ENCODE measurements at regions not wholly inside any gene's neighbourhood (a gene's known extent, or its start where the extent isn't known, plus 50 kb on each side); places are given as distances from the start of the nearest gene placed in this dataset.

DNA sequence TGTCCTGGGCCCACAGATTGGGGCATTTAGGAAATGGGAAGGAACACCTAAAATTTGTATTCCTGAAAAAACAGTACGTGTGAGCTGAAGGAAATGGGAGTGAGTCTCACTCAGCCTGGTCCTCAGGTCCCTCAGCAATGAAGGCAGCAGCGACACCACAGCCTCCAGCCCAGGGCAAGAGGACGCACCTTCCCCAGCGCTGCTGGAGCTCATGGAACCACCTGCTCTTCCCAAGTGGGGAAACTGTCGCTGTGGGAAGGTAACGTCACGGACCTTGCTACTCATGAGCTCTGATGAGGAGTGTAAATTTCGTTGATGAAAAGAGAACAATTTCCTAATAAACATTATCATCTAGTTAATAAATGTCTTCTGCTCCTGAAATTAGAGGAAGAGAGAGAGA, 323.6 kb downstream of the EIPR1 start:
- Mint-ChIP-seq H3K4me1 (ENCODE audit: insufficient read depth, unreplicated experiment) (no peaks in the 10 kb centered on the region), H3K27me3 (ENCODE audit: insufficient read depth, unreplicated experiment) (no peaks in the 10 kb centered on the region), H3K36me3 (ENCODE audit: insufficient read depth, unreplicated experiment) (no peaks in the 10 kb centered on the region), H3K27ac (ENCODE audit: low read depth, unreplicated experiment) (no peak overlapping the region), H3K9me3 (ENCODE audit: unreplicated experiment) (peaks cover 10% of the 10 kb centered on the region), H3K4me3 (ENCODE audit: unreplicated experiment) (no peak overlapping the region)
- no peak for DNase-seq (ENCODE audit: unreplicated experiment)
- TF ChIP-seq, protein P1, sequence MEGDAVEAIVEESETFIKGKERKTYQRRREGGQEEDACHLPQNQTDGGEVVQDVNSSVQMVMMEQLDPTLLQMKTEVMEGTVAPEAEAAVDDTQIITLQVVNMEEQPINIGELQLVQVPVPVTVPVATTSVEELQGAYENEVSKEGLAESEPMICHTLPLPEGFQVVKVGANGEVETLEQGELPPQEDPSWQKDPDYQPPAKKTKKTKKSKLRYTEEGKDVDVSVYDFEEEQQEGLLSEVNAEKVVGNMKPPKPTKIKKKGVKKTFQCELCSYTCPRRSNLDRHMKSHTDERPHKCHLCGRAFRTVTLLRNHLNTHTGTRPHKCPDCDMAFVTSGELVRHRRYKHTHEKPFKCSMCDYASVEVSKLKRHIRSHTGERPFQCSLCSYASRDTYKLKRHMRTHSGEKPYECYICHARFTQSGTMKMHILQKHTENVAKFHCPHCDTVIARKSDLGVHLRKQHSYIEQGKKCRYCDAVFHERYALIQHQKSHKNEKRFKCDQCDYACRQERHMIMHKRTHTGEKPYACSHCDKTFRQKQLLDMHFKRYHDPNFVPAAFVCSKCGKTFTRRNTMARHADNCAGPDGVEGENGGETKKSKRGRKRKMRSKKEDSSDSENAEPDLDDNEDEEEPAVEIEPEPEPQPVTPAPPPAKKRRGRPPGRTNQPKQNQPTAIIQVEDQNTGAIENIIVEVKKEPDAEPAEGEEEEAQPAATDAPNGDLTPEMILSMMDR (IDR thresholded peaks at IDR 0.05; ENCODE audit: unreplicated experiment): no peak
- ChIA-PET CTCF (no interaction called here), POLR2A (interaction anchor here (0.7 kb wide), 1 partner anchor 1054 kb away, joined by 3 read pairs; no protein-coding TSS in a partner anchor)
- intact Hi-C loops (cut with micrococcal nuclease): no loop called here
- BruUV-seq (replicated peaks): no TSS peak

DNA sequence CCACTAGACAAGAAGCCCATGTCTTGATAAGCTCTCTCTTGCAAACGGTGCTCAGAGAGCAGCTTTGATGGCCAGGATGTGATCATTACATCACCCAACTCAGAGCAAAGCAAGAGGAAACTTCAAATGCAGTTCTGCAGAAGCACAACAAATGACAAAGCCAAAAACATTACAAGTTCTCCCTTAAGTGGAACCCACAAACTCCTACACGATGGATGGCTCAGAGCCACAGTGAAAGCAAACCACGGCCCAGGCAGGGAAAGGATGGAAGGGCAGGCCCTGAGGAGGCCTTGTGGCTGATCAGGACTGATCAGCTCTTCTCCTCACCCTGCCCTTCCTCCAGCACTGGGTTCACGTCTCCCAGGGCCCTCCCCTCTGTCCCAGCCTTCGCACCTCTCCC, 326.4 kb downstream of the EIPR1 start:
- H3K4me1 Mint-ChIP-seq (ENCODE audit: insufficient read depth, unreplicated experiment): no peaks in the 10 kb centered on the region
- no peaks in the 10 kb centered on the region for H3K27me3 Mint-ChIP-seq (ENCODE audit: insufficient read depth, unreplicated experiment)
- no TSS peak for BruUV-seq (replicated peaks)
- no peak overlapping the region for H3K27ac Mint-ChIP-seq (ENCODE audit: low read depth, unreplicated experiment)
- ChIA-PET CTCF (interaction anchor here (0.5 kb wide), 1 partner anchor 30 kb away, joined by 4 read pairs; no protein-coding TSS in a partner anchor), POLR2A (no interaction called here)
- TF ChIP-seq, protein P1 (IDR thresholded peaks at IDR 0.05; ENCODE audit: unreplicated experiment): no peak
- no peak overlapping the region for H3K4me3 Mint-ChIP-seq (ENCODE audit: unreplicated experiment)
- DNase-seq (ENCODE audit: unreplicated experiment): no peak
- H3K9me3 Mint-ChIP-seq (ENCODE audit: unreplicated experiment): no peaks in the 10 kb centered on the region
- intact Hi-C loops (cut with micrococcal nuclease): no loop called here
- no peaks in the 10 kb centered on the region for H3K36me3 Mint-ChIP-seq (ENCODE audit: insufficient read depth, unreplicated experiment)

DNA sequence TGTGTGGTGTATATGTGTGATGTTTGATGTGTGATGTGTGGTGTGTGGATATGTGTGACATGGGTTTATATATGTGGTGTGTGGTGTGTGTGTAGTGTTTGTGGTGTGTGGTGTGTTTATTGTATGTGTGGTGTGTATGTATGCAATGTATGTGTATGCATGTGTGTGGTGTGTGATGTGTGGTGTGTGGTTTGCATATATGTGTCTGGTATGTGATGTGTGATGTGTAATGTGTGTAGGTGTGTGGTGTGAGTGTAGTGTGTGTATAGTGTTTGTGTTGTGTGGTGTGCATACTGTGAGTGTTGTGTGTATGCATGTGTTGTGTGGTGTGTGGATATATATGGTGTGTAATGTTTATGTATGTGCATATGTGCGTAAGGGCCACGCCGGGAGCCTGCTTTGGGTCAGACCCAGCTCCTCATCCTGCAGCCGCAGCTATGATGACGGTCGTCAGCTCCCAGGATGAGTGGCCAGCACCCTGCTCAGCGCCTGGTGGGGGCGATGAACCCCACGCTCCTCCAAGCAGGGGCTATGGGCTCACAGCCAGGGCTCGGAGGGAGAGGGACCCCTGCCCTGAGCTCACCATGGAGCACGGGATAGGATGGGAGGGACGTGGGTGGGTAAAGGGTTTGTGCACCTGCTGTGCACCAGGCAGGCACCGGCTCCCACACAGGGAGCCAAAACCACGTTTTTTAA, 331.3 kb downstream of the EIPR1 start:
- POLR2A ChIA-PET: interaction anchor here (0.6 kb wide), 1 partner anchor 1958 kb away, joined by 3 read pairs; no protein-coding TSS in a partner anchor
- no TSS peak for BruUV-seq (replicated peaks)
- Mint-ChIP-seq H3K27ac (ENCODE audit: low read depth, unreplicated experiment) (no peak overlapping the region), H3K4me3 (ENCODE audit: unreplicated experiment) (no peak overlapping the region), H3K9me3 (ENCODE audit: unreplicated experiment) (peaks cover 8% of the 10 kb centered on the region), H3K4me1 (ENCODE audit: insufficient read depth, unreplicated experiment) (no peaks in the 10 kb centered on the region), H3K36me3 (ENCODE audit: insufficient read depth, unreplicated experiment) (no peaks in the 10 kb centered on the region), H3K27me3 (ENCODE audit: insufficient read depth, unreplicated experiment) (no peaks in the 10 kb centered on the region)
- intact Hi-C loops (cut with micrococcal nuclease): no loop called here
- DNase-seq (ENCODE audit: unreplicated experiment): no peak
- TF ChIP-seq, protein P1 (IDR thresholded peaks at IDR 0.05; ENCODE audit: unreplicated experiment): no peak
- CTCF ChIA-PET: no interaction called here

DNA sequence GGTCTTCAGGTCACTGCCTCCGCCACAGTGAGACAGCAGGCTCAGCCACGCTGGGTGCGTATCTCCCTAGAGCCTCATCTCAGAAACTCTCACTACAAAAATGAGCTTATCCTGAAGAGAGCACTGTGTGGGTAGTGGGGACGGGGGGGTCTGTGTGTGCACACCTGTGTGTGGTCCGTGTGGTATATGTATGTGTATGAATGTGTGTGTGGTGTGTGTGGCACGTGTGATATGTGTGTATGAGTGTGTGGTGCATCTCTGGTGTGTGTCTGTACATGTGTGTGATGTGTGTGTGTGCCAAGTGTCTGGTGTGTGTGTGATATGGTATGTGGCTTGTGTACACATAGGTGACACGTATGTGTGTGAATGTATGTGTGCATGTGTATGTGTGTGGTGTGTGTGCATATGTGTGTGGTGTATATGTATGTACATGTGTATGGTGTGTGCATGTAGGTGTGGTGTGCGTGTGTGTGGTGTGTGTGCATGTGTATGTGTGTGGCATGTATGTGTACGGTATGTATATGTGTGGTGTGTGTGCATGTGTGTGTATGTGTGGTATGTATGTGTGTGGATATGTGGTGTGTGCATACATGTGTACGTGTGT, 332.2 kb downstream of the EIPR1 start:
- H3K27ac Mint-ChIP-seq (ENCODE audit: low read depth, unreplicated experiment): no peak overlapping the region
- H3K36me3 Mint-ChIP-seq (ENCODE audit: insufficient read depth, unreplicated experiment): no peaks in the 10 kb centered on the region

More for the DNA sequence above, 332.2 kb downstream of the EIPR1 start:
- ChIA-PET CTCF (no interaction called here), POLR2A (no interaction called here)
- DNase-seq (ENCODE audit: unreplicated experiment): no peak
- no peak overlapping the region for H3K4me3 Mint-ChIP-seq (ENCODE audit: unreplicated experiment)
- TF ChIP-seq, protein P1 (IDR thresholded peaks at IDR 0.05; ENCODE audit: unreplicated experiment): no peak
- H3K4me1 Mint-ChIP-seq (ENCODE audit: insufficient read depth, unreplicated experiment): no peaks in the 10 kb centered on the region
- H3K27me3 Mint-ChIP-seq (ENCODE audit: insufficient read depth, unreplicated experiment): no peaks in the 10 kb centered on the region
- BruUV-seq (replicated peaks): no TSS peak
- intact Hi-C loops (cut with micrococcal nuclease): no loop called here
- peaks cover 8% of the 10 kb centered on the region for H3K9me3 Mint-ChIP-seq (ENCODE audit: unreplicated experiment)

Measured in MCF 10A (cell line).